ENCODE measurements at regions not wholly inside any gene's neighbourhood (a gene's known extent, or its start where the extent isn't known, plus 50 kb on each side); places are given as distances from the start of the nearest gene placed in this dataset.

- Histone ChIP-seq H3K27me3 (ENCODE audit: control insufficient read depth in 2 of 2, insufficient read depth in 2 of 2, low read length in 2 of 2) (no peaks in the 10 kb centered on the region), H3K4me3 (replicated peaks in 1 of 3; ENCODE audit: low read depth in 2 of 3, low read length in 3 of 3) (no peak overlapping the region), H4K20me1 (ENCODE audit: insufficient read depth, low read length) (no peaks in the 10 kb centered on the region), H3K9me3 (replicated peaks in 1 of 2; ENCODE audit: control insufficient read depth in 1 of 2, insufficient read depth in 1 of 2, low read length in 2 of 2) (peaks cover 0 to 10% of the 10 kb centered on the region in 2 donors), H3K27ac (ENCODE audit: low read depth in 1 of 2, low read length in 2 of 2) (no peak overlapping the region), H3K4me1 (ENCODE audit: control insufficient read depth in 1 of 2, insufficient read depth in 2 of 2, low read length in 2 of 2) (no peaks in the 10 kb centered on the region), H3K36me3 (replicated peaks in 1 of 2; ENCODE audit: control insufficient read depth in 1 of 2, insufficient read depth in 2 of 2, low read length in 2 of 2) (no peaks in the 10 kb centered on the region), H3K9ac (ENCODE audit: insufficient read depth, low read length, poor library complexity, severe bottlenecking) (no peak overlapping the region), H3K79me2 (ENCODE audit: insufficient read depth, low read length) (no peaks in the 10 kb centered on the region), H3K4me2 (replicated peaks; ENCODE audit: extremely low read depth, low read length, poor library complexity, severe bottlenecking) (no peak overlapping the region), H2AFZ (ENCODE audit: insufficient read depth, low read depth, low read length, poor library complexity, severe bottlenecking) (no peak overlapping the region)
- 80% methylated on average over 9 of the region's 12 CpGs for WGBS (ENCODE audit: insufficient coverage)
- Mint-ChIP-seq H3K27me3 (ENCODE audit: low read depth in 3 of 3) (peaks cover 10 to 30% (median 10%) of the 10 kb centered on the region in 3 donors), H3K4me3 (no peak overlapping the region), H3K27ac (no peak overlapping the region), H3K36me3 (no peaks in the 10 kb centered on the region), H3K4me1 (no peaks in the 10 kb centered on the region), H3K9me3 (peaks cover 0 to 10% (median 6%) of the 10 kb centered on the region in 7 donors)
- no peak for DNase-seq
- TF ChIP-seq, protein P1, sequence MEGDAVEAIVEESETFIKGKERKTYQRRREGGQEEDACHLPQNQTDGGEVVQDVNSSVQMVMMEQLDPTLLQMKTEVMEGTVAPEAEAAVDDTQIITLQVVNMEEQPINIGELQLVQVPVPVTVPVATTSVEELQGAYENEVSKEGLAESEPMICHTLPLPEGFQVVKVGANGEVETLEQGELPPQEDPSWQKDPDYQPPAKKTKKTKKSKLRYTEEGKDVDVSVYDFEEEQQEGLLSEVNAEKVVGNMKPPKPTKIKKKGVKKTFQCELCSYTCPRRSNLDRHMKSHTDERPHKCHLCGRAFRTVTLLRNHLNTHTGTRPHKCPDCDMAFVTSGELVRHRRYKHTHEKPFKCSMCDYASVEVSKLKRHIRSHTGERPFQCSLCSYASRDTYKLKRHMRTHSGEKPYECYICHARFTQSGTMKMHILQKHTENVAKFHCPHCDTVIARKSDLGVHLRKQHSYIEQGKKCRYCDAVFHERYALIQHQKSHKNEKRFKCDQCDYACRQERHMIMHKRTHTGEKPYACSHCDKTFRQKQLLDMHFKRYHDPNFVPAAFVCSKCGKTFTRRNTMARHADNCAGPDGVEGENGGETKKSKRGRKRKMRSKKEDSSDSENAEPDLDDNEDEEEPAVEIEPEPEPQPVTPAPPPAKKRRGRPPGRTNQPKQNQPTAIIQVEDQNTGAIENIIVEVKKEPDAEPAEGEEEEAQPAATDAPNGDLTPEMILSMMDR (IDR thresholded peaks at IDR 0.05), result no peak
- intact Hi-C loops (cut with micrococcal nuclease), result no loop called here
Observed at GRCh38 chr11:119788096-119788883, 59.3 kb upstream of the NECTIN1 start.

- DNase-seq, result no peak
- Histone ChIP-seq H3K4me3 (replicated peaks in 1 of 3; ENCODE audit: low read depth in 2 of 3, low read length in 3 of 3) (no peak overlapping the region), H4K20me1 (ENCODE audit: insufficient read depth, low read length) (no peaks in the 10 kb centered on the region), H3K27ac (ENCODE audit: low read depth in 1 of 2, low read length in 2 of 2) (no peak overlapping the region), H3K4me1 (ENCODE audit: control insufficient read depth in 1 of 2, insufficient read depth in 2 of 2, low read length in 2 of 2) (no peaks in the 10 kb centered on the region), H3K36me3 (replicated peaks in 1 of 2; ENCODE audit: control insufficient read depth in 1 of 2, insufficient read depth in 2 of 2, low read length in 2 of 2) (no peaks in the 10 kb centered on the region), H3K9ac (ENCODE audit: insufficient read depth, low read length, poor library complexity, severe bottlenecking) (no peak overlapping the region), H3K9me3 (replicated peaks in 1 of 2; ENCODE audit: control insufficient read depth in 1 of 2, insufficient read depth in 1 of 2, low read length in 2 of 2) (peaks cover 0 to 13% of the 10 kb centered on the region in 2 donors), H2AFZ (ENCODE audit: insufficient read depth, low read depth, low read length, poor library complexity, severe bottlenecking) (no peak overlapping the region), H3K27me3 (ENCODE audit: control insufficient read depth in 2 of 2, insufficient read depth in 2 of 2, low read length in 2 of 2) (no peaks in the 10 kb centered on the region), H3K79me2 (ENCODE audit: insufficient read depth, low read length) (no peaks in the 10 kb centered on the region), H3K4me2 (replicated peaks; ENCODE audit: extremely low read depth, low read length, poor library complexity, severe bottlenecking) (no peak overlapping the region)
- Mint-ChIP-seq H3K36me3 (no peaks in the 10 kb centered on the region), H3K4me3 (no peak overlapping the region), H3K4me1 (no peaks in the 10 kb centered on the region), H3K27ac (no peak overlapping the region), H3K27me3 (ENCODE audit: low read depth in 3 of 3) (peaks cover 9 to 30% (median 13%) of the 10 kb centered on the region in 3 donors), H3K9me3 (peaks cover 0 to 11% (median 6%) of the 10 kb centered on the region in 7 donors)
- 81% methylated on average over 3 of the region's 6 CpGs for WGBS (ENCODE audit: insufficient coverage)
- intact Hi-C loops (cut with micrococcal nuclease), result no loop called here
- TF ChIP-seq, protein P1 (IDR thresholded peaks at IDR 0.05), result no peak
Observed at GRCh38 chr11:119787074-119787461, 58.1 kb upstream of the NECTIN1 start.
